IMR-90 (cell line): ENCODE measurements at regions not wholly inside any gene's neighbourhood (a gene's known extent, or its start where the extent isn't known, plus 50 kb on each side); places are given as distances from the start of the nearest gene placed in this dataset.

Experiments used
- ATAC-seq: fragments of 200-7000 bp; cut with Tn5 transposase; 2 replicates; pipeline ENCODE4 v1.9.1; 2020; ENCODE audit warnings: low read depth, mild to moderate bottlenecking, moderate library complexity
- BruUV-seq: library from RNA; stranded (reverse); fragments of 400-500 nt; replicated peaks from 2 replicates; lab custom pipeline; 2021; lab: Mats Ljungman, UMichigan
- CTCF ChIA-PET: fragments of 300-600 bp; formaldehyde crosslinking; extraction: SDS; loops from one replicate; lab custom pipeline; 2021; ENCODE audit warnings: antibody characterized with exemption; lab: Yijun Ruan, JAX
- POLR2A ChIA-PET: fragments of 300-600 bp; sonication (Branson Sonifier 250); formaldehyde crosslinking; loops from one replicate; lab custom pipeline; 2022; ENCODE audit warnings: antibody characterized with exemption; ENCODE audit not compliant: unreplicated experiment; lab: Charles Lee
- DNase-seq: peaks from one replicate; pipeline ENCODE4 v3.0.0; 2013
- H2AFZ ChIP-seq: replicated peaks from 2 replicates; pipeline ENCODE3; 2013; ENCODE audit warnings: low read length, mild to moderate bottlenecking; ENCODE audit not compliant: poor library complexity
- H2AK5ac ChIP-seq: 2 replicates; pipeline ENCODE4 v1.6.1; 2013; ENCODE audit warnings: low read depth, low read length, inconsistent platforms
- H2AK9ac ChIP-seq: replicated peaks from 2 replicates; pipeline ENCODE3; 2013; ENCODE audit warnings: mild to moderate bottlenecking, low read depth, low read length, moderate library complexity; ENCODE audit not compliant: poor library complexity
- H2BK120ac ChIP-seq: 2 replicates; pipeline ENCODE4 v1.6.1; 2013; ENCODE audit warnings: low read depth, low read length, inconsistent platforms
- H2BK15ac ChIP-seq: 3 replicates; pipeline ENCODE4 v1.6.1; 2013; ENCODE audit warnings: low read depth, low read length, inconsistent platforms
- H2BK20ac ChIP-seq: 2 replicates; pipeline ENCODE4 v1.6.1; 2013; ENCODE audit warnings: low read depth, mild to moderate bottlenecking, inconsistent platforms, low read length, moderate library complexity
- H2BK5ac ChIP-seq: 2 replicates; pipeline ENCODE4 v1.6.1; 2013; ENCODE audit warnings: mild to moderate bottlenecking, low read depth, low read length, inconsistent platforms; ENCODE audit not compliant: poor library complexity, severe bottlenecking
- H3K14ac ChIP-seq: replicated peaks from 2 replicates; pipeline ENCODE4 v1.6.1; 2013; ENCODE audit warnings: low read depth, low read length, inconsistent platforms
- H3K18ac ChIP-seq: 2 replicates; pipeline ENCODE4 v1.6.1; 2013; ENCODE audit warnings: low read depth, low read length, control low read depth
- H3K23ac ChIP-seq: 2 replicates; pipeline ENCODE4 v1.6.1; 2013; ENCODE audit warnings: low read depth, low read length, inconsistent platforms
- H3K27ac ChIP-seq: 2 replicates; pipeline ENCODE4 v1.5.1; 2013; ENCODE audit warnings: mild to moderate bottlenecking, control low read depth, low read length; ENCODE audit not compliant: insufficient read depth
- H3K27me3 ChIP-seq: 2 replicates; pipeline ENCODE4 v1.6.1; 2013; ENCODE audit warnings: low read length; ENCODE audit not compliant: control insufficient read depth, insufficient read depth
- H3K36me3 ChIP-seq: 2 replicates; pipeline ENCODE4 v1.6.1; 2013; ENCODE audit warnings: low read length, mixed read lengths; ENCODE audit not compliant: control insufficient read depth, insufficient read depth
- H3K4ac ChIP-seq: 2 replicates; pipeline ENCODE4 v1.6.1; 2013; ENCODE audit warnings: low read depth, low read length, inconsistent platforms
- H3K4me1 ChIP-seq: 2 replicates; pipeline ENCODE4 v1.6.1; 2013; ENCODE audit warnings: low read length, mixed read lengths; ENCODE audit not compliant: control insufficient read depth, insufficient read depth
- H3K4me2 ChIP-seq: 2 replicates; pipeline ENCODE4 v1.6.1; 2013; ENCODE audit warnings: low read depth, mild to moderate bottlenecking, control low read depth, low read length, moderate library complexity
- H3K4me3 ChIP-seq: 2 replicates; pipeline ENCODE4 v1.5.1; 2013; ENCODE audit warnings: low read depth, mild to moderate bottlenecking, control low read depth, low read length, moderate library complexity; ENCODE audit not compliant: insufficient read depth
- H3K56ac ChIP-seq: 2 replicates; pipeline ENCODE4 v1.6.1; 2013; ENCODE audit warnings: low read length, inconsistent platforms; ENCODE audit not compliant: insufficient read depth; ENCODE audit errors: extremely low read depth
- H3K79me1 ChIP-seq, 2 experiments: 2 replicates each; pipeline ENCODE4 v1.6.1; 2013; ENCODE audit warnings: low read length in 2 of 2, inconsistent platforms in 1 of 2, low read depth in 1 of 2
- H3K9ac ChIP-seq: 2 replicates; pipeline ENCODE4 v1.6.1; 2013; ENCODE audit warnings: low read depth, low read length, control low read depth
- H3K9me1 ChIP-seq: 2 replicates; pipeline ENCODE4 v1.6.1; 2013; ENCODE audit warnings: low read length, inconsistent platforms; ENCODE audit not compliant: insufficient read depth
- H3K9me3 ChIP-seq: 2 replicates; pipeline ENCODE4 v1.6.1; 2013; ENCODE audit warnings: low read length; ENCODE audit not compliant: control insufficient read depth, insufficient read depth
- H4K20me1 ChIP-seq: 2 replicates; pipeline ENCODE4 v1.6.1; 2013; ENCODE audit warnings: low read length, inconsistent platforms; ENCODE audit not compliant: insufficient read depth
- H4K5ac ChIP-seq: 2 replicates; pipeline ENCODE4 v1.6.1; 2013; ENCODE audit warnings: mild to moderate bottlenecking, low read depth, low read length, control low read depth
- H4K8ac ChIP-seq, 2 experiments: 2 replicates each; pipeline ENCODE4 v1.6.1; 2013; ENCODE audit warnings: low read depth in 2 of 2, low read length in 2 of 2, control low read depth in 1 of 2, inconsistent platforms in 1 of 2
- H4K91ac ChIP-seq: 2 replicates; pipeline ENCODE4 v1.6.1; 2013; ENCODE audit warnings: low read depth, low read length, inconsistent platforms; ENCODE audit not compliant: insufficient read depth
- CEBPB ChIP-seq: IDR thresholded peaks from 2 replicates; pipeline ENCODE4 v1.6.1; 2012; ENCODE audit warnings: low read depth, low read length, improper control_type of control experiment
- POLR2A ChIP-seq: IDR thresholded peaks from 2 replicates; pipeline ENCODE4 v1.6.1; 2012; ENCODE audit warnings: mild to moderate bottlenecking, low read depth, low read length
- WGBS, 2 experiments: methylation state at CpG; one replicate each; pipeline versions ENCODE4 v1.1.5 to v1.1.7; 2013; ENCODE audit warnings: missing lambda C conversion rate in 2 of 2; ENCODE audit not compliant: insufficient read length in 1 of 2; ENCODE audit errors: extremely low coverage in 2 of 2; 5-methylcytosine and 5-hydroxymethylcytosine counted together
- dilution Hi-C: fragments of 300-500 bp; cut with HindIII; formaldehyde crosslinking; loops from one replicate; pipeline ENCODE4 v1.14.3; 2018; ENCODE audit warnings: low sequenced_read_pairs; ENCODE audit not compliant: unreplicated experiment
- in situ Hi-C: fragments of 300-500 bp; cut with MboI; formaldehyde crosslinking; loops from 3 replicates; pipeline ENCODE4 v1.14.3; 2019; ENCODE audit warnings: low sequenced_read_pairs, inconsistent platforms, mixed read lengths
- intact Hi-C: fragments of 100-400 bp; cut with micrococcal nuclease; formaldehyde crosslinking; loops from 2 replicates; pipeline ENCODE4 v1.10.0; 2022

- H2BK120ac ChIP-seq, result no peak overlapping the region
- no peak overlapping the region for H2BK15ac ChIP-seq
- H3K14ac ChIP-seq, result no peak overlapping the region
- H3K23ac ChIP-seq, result no peak overlapping the region
- H2AFZ ChIP-seq, result no peak overlapping the region
- H4K8ac ChIP-seq, result no peak overlapping the region
- H3K9me3 ChIP-seq, result no peaks in the 10 kb centered on the region
- H3K79me1 ChIP-seq, result no peaks in the 10 kb centered on the region
- CTCF ChIA-PET, result interaction anchor here (0.6 kb wide), 1 partner anchor 63 kb away, joined by 3 read pairs; no protein-coding TSS in a partner anchor
- no peaks in the 10 kb centered on the region for H3K4me1 ChIP-seq
- no peak overlapping the region for H3K27ac ChIP-seq
- no peaks in the 10 kb centered on the region for H3K36me3 ChIP-seq
- H2AK5ac ChIP-seq, result no peak overlapping the region
- no peak for ATAC-seq
- no peak overlapping the region for H2BK20ac ChIP-seq
- no peak overlapping the region for H3K9ac ChIP-seq
- H4K91ac ChIP-seq, result no peak overlapping the region
- H3K4me2 ChIP-seq, result no peak overlapping the region
- H3K56ac ChIP-seq, result no peak overlapping the region
- BruUV-seq, result no TSS peak
- in situ Hi-C loops, result no loop called here
- no CpG with 5 or more reads among the region's 4 CpGs for whole genome bisulfite sequencing, 2 experiments
- H3K18ac ChIP-seq, result no peak overlapping the region
- no peak overlapping the region for H4K5ac ChIP-seq
- H3K9me1 ChIP-seq, result no peaks in the 10 kb centered on the region
- no peaks in the 10 kb centered on the region for H3K27me3 ChIP-seq
- no peak for DNase-seq
- no peaks in the 10 kb centered on the region for H4K20me1 ChIP-seq
- POLR2A ChIA-PET, result no interaction called here
- H3K4me3 ChIP-seq, result no peak overlapping the region
- H2BK5ac ChIP-seq, result no peak overlapping the region
- TF ChIP-seq CEBPB, result peak; percentile 72
- TF ChIP-seq POLR2A, result no peak
- H3K4ac ChIP-seq, result no peak overlapping the region
- H2AK9ac ChIP-seq, result no peak overlapping the region
- intact Hi-C loops, result no loop called here
- dilution Hi-C loops, result no loop called here
Measured at GRCh38 chr12:85373045-85373444, 93.0 kb downstream of the ALX1 start.
